GM10847 (cell line): ENCODE measurements at regions not wholly inside any gene's neighbourhood (a gene's known extent, or its start where the extent isn't known, plus 50 kb on each side); places are given as distances from the start of the nearest gene placed in this dataset.

Experiments used
- POLR2A ChIP-seq: IDR thresholded peaks from 2 replicates; pipeline ENCODE4 v1.6.1; 2011; ENCODE audit not compliant: insufficient read length; ENCODE audit errors: extremely low read depth

DNA sequence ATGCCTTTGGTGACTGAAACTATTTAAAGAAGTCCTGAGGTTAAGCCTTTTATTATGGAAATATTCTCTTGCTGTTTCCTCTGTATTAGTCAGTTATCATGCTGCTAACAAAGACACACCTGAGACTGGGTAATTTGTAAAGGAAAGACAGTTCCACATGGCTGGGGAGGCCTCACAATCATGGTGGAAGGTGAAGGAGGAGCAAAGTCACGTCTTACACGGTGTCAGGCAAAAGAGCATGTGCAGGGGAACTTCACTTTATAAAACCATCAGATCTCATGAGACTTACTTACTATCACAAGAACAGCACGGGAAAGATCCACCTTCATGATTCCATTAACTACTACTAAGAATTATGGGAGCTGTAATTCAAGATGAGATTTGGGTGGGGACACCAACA lies 121.2 kb upstream of the GPR26 start:
- no peak for TF ChIP-seq POLR2A

DNA sequence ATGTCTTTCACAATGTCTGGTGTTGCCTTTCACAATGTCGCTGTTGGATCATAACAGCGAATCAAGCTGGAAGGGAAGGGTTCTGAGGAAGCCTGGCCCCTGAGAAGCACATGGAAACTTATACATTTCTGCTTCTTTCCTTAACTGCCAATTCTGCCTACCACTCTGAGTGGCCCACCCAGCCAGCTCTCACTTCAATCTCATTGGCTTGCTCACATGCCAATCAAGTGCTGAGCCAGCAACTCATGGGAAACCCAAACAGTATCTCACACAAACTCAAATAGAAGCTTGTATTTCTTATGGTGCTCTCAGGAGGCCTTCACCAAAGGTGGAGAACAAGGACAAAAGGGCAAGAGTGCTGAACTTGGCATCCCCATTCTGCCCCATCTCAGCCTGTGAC lies 117.4 kb upstream of the GPR26 start:
- no peak for TF ChIP-seq POLR2A

DNA sequence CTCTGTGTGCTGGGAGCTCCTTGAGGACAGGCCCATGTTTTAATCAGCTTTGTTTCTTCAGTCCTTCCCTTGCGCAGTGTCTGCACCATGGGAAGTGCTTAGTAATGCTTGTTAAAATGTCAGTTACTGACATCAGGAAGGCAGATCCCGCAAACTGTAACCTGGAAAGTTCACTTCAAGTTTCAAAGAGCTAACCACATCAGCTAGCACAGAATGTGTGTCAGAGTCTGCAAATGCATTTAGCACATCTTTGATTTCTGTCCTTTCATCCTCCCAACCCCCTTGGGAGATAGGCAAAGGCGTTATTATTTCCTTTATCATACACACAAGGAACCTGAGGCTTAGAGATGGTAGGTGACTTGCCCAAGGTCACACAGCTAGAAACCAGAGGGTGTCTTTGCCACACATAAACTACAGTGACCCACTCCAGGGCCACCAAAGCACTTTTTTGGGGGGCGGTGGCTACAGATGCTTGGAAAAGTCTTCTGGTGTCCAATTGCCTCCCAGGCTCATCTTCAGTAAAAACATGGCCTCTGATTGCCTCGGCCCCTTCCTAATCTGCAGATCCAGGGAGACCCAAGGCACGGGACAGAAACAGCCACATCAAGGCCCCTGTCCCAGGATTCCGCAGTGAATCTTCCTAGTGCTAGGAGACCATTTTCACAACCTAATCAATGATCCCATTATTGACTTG lies 116.2 kb upstream of the GPR26 start:
- no peak for TF ChIP-seq POLR2A

DNA sequence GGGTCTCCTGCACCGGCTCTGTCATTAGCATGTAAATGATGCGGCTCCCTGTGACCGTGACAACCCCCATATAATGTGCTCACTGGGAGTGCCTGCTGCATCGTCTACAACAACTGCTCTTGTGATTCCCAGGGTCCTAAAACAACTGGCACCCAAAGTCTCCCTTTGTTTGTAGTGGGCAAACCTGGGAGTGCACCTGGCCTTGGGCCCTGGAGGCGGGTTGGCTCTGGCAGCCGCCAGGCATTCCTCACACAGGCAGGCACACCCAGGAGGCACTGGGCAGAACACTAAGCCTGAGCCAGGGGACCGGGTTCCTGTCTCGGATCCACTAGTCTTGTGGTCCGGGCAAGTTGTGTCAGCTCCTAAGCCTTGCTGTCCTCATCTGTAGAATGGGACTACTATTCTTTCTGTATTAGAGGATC lies 115.5 kb upstream of the GPR26 start:
- no peak for TF ChIP-seq POLR2A

DNA sequence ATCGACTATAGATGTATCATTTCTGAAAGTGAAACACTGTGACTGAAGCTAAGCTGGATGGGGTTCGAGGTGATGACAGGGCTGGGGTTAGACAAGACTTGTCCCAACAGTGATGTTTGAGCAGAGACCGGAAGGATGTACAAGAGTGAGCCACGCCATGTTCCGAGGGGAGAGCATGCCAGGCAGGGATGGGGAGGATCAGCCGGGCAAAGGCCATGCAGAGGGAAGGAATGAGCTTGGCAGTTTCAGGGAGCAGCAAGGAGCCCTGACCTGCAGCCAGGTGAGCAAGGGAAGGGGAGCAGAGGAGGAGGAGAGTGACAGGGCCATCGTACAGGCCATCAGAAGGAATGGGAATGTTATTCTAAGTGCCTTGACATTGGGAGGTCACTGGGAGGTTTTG lies 114.9 kb upstream of the GPR26 start:
- TF ChIP-seq POLR2A: no peak

DNA sequence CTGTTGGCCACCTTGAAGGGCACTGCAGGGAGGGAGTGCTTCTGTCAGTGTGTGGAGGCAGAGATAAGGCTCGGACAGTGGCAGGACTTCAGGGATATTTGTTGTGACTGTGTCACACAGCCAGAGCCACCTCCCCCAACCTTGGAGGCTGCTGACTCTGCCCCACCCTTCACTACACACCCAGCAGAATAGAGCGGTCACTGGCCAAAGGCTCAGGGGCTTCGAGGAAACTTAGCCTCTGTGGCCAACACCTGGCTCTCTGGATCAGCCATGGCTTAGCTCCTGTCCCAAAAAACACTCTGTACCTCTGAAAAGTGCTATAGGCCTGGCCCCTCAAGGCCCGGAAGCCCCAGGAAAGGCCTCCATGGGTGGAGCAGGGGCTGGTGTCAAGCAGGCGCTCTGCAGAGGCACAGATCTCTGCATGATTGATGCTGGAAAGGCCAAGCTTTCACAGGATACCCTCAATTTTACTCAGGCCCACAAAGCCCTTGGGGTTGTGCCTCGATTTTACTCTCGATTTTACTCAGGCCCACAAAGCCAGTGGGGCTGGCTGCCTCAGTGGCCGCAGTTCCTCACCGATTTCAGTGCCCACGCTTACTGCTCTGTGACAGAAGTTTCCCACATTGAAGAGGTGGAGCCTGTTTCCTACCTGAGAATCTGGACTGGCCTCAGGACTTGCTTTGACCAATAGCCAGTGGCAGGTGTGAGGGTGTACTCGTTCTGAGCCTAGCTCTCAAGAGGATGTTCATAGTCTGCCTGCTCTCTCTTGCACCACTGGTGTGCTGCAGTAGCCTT lies 113.2 kb upstream of the GPR26 start:
- no peak for TF ChIP-seq POLR2A

DNA sequence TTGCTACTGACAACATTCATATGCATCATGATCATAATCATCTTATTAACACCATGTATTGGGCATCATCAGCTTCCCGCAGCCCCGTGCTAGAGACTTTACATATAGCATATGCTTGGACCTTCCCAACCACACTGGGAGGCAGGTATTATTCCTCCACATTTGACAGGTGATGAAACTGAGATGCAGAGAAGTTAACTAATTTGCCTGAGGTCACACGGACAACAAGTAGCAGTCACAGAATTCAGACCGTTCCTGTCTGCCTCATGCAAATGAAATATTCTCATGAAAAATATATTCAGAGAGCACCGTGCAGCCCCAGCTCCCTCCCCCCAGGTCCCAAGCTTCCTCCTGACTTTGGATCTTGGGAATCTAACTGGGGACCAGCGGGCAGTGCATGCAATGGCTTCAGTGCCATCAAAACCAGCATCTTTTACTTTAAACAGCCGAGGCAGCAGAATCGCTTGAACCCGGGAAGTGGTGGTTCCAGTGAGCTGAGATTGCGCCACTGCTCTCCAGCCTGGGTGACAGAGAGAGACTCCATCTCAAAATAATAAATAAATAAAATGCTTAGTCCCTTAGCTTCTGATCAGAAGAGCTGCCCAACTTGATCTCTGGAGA lies 112.2 kb upstream of the GPR26 start:
- TF ChIP-seq POLR2A: no peak

DNA sequence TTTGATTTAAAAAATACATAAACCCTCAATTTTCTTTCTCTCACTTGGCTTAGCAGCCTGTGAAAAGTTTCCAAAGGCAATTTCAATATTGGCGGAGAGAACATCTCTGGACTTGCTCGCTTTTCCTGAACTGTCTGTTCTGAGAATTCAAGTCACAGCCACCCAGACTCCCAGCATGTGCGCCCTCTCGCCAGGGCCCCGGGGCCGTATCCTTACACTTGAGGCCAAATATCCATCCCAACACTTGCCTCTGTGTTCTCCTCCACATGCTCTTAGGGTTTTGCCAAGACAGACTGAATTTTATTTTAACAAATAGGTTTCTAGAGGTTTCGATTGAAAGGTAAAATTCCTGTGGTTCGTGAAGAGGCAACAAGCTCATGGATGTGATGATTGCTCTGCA lies 111.5 kb upstream of the GPR26 start:
- no peak for TF ChIP-seq POLR2A

DNA sequence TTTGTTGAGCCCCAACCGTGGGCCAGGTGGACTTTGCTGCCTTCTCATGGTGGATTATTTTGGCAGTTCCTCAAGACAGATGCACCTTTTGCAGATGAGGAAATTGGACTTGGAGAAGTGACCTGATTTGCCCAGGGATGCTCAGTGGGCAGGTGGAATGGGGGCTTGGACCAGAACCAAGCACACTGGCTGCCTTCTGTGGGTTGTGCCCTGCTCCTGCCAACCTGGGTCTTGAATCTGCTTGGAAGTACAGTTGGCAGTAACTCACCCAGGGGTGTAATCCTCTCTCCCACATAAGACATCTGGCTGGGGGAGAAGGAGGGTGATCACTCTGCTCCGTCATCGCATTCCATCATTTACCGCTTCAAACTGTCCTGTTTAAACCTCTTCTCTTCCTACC lies 110.5 kb upstream of the GPR26 start:
- TF ChIP-seq POLR2A: no peak

DNA sequence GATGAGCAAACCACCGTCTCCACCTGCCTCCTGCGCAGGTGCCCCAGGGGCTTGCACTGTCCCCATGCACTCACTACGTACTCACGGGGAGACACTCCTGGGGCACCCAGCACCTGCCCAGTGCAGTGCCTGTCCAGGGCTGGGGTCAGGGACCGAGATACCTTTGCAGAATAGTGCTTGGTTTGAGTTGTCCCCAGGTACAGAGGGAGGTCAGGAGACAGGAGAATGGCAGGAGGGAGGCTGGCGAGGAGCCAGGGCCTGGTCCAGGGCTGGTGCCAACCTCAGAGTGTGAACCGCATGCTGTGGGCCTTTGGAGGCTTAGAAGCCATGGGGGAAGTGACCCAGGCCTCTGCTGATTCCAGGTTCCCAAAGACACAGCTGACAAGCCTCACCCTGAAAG lies 110.1 kb upstream of the GPR26 start:
- no peak for TF ChIP-seq POLR2A

DNA sequence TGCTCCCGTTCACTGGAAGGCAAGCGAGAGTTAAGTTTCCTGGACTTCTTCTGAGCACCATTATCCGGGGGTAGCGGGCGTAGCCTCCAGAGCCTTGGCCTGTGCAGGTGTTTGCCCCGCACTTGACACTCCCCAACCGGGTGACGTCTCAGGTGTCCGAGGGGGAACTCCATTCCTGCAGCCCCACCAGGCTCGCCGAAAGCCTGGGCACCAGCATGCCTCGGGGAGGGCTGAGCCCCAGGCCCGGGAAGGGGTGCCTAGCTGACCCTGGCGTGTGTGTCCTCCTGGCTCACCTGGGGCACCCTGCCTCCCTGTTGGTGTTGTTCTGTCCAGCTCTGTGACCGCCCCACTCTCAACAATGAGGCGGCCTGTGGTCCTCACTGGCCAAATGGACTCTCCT lies 109.4 kb upstream of the GPR26 start:
- TF ChIP-seq POLR2A: no peak

DNA sequence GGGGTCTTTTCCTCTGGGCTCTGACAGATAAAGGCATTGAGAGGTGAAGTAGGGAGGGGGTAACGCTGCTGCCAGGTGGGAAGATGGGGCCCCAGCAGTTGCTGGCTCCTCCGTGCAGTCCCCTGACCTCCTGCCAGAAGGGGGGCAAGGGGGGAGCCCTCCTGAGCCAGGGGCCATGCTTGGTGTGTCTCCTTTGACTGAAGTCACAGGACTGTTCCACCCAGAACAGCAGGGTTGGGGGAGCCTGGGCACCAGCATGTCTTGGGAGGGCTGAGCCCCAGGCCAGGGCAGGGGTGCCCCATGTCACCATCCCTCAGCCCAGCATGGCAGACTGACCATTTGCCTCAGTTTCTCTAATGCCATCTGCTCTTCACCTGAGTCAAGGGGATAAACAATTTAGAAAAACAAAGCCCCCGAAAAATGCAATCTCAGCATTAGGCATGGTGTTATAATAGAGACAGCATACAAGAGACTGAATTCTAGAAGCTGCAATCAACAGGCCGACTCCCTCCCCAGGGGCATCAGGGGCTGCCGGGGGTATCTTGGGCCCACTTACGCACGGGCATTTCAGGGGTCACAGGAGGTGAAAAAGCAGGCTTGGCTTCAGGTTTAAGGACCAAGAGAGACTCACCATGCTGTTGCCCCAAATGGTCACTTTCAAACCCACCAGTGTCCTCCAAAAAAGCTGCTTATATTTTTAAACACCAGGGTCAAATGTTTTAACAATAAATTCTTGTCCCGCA lies 108.6 kb upstream of the GPR26 start:
- no peak for TF ChIP-seq POLR2A

DNA sequence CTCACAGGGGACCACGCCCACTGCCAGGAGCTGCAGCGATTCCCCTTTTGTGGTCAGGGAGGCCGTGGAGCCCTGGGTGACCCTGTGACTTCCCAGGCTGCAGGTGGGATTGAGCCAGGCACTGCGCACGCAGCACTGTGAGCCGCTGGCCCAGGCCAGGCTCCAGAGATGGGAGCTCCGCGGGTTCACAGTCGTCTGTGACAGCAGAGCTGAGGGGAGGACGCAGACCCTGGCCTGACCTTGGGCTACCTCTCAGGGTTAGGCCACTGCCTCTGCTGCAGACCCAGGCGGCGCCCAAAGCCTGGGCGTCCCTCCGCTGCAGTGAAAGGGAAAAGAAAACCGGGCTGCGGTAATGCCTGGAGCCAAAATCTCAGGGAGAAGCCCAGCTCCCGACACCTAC lies 107.5 kb upstream of the GPR26 start:
- no peak for TF ChIP-seq POLR2A

DNA sequence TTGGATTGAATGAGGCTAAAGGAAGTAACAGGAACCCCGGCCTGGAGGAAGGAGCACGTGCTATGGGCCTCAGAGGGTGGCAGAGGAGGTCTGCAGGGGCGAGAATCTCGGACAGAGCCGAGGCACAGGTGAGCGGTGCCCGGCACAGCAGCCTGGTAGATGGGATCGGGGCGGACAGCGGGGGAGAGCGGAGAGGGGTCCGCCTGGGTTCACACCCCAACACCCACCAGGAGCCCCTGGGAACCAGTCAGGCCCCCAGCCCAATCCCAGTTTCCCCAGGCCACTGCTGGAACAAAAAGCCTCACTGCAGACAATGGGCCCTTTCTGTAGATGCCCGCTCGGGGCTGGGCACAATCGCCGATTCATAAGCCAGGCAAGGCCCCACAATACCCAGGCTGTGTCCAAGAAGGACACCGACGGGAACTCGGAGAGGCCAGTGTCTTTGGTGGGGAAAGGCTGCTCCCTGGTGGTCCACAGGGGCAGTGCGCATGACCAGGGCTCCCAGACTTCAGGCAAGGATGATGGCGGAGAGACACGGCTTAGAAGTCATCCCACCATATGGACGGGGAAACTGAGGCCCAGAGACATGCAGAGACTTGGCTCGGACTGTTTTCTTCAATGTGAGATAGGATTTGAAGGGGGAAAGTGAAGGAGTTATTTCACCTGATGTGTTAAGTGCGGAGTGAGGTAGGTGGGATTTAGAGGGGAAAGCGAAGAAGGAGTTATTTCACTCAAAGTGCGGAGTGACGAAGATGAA lies 106.9 kb upstream of the GPR26 start:
- no peak for TF ChIP-seq POLR2A

DNA sequence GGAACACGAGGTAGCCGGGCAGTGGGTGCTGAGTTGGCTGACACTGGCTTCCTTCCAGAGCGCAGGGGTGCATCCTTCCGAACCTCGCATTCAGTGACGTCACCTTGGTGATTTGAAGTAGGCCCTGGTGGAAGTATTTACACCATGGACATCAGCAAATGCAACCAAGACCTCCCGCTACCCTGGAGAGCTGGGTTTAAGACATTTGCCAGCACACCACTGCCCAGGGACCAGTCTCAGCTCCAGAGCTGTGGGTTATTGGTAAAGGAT lies 106.4 kb upstream of the GPR26 start:
- no peak for TF ChIP-seq POLR2A
